ENCODE measurements at regions not wholly inside any gene's neighbourhood (a gene's known extent, or its start where the extent isn't known, plus 50 kb on each side); places are given as distances from the start of the nearest gene placed in this dataset.

DNA sequence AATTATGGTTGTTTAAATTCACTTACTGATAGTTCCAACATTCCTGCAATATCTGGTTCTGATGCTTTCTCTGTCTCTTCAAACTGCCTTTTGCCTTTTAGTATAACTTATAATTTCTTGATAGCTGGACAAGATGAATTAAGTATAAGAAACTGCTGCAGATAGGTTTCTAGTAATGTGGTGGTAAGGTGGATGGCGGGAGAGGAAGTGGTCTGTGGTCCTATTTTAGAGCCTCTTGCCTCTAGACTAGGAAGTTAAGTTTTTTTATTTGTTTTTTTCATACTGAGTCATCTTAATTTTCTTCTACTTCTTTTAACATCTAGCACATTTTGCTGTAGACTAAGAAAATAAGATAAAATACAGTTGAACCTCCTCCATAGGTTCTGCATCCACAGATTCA is 310.0 kb downstream of the SLITRK2 start:
- TF ChIP-seq, protein P1, sequence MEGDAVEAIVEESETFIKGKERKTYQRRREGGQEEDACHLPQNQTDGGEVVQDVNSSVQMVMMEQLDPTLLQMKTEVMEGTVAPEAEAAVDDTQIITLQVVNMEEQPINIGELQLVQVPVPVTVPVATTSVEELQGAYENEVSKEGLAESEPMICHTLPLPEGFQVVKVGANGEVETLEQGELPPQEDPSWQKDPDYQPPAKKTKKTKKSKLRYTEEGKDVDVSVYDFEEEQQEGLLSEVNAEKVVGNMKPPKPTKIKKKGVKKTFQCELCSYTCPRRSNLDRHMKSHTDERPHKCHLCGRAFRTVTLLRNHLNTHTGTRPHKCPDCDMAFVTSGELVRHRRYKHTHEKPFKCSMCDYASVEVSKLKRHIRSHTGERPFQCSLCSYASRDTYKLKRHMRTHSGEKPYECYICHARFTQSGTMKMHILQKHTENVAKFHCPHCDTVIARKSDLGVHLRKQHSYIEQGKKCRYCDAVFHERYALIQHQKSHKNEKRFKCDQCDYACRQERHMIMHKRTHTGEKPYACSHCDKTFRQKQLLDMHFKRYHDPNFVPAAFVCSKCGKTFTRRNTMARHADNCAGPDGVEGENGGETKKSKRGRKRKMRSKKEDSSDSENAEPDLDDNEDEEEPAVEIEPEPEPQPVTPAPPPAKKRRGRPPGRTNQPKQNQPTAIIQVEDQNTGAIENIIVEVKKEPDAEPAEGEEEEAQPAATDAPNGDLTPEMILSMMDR (IDR thresholded peaks at IDR 0.05): no peak
- no peak for TF ChIP-seq POLR2A (IDR thresholded peaks at IDR 0.05)
